ENCODE measurements at regions not wholly inside any gene's neighbourhood (a gene's known extent, or its start where the extent isn't known, plus 50 kb on each side); places are given as distances from the start of the nearest gene placed in this dataset.
"Not testable (repeated sequence)": the region's sequence is repeated elsewhere in the genome, so short reads cannot be mapped to it uniquely, and the experiment has no call there.

DNA sequence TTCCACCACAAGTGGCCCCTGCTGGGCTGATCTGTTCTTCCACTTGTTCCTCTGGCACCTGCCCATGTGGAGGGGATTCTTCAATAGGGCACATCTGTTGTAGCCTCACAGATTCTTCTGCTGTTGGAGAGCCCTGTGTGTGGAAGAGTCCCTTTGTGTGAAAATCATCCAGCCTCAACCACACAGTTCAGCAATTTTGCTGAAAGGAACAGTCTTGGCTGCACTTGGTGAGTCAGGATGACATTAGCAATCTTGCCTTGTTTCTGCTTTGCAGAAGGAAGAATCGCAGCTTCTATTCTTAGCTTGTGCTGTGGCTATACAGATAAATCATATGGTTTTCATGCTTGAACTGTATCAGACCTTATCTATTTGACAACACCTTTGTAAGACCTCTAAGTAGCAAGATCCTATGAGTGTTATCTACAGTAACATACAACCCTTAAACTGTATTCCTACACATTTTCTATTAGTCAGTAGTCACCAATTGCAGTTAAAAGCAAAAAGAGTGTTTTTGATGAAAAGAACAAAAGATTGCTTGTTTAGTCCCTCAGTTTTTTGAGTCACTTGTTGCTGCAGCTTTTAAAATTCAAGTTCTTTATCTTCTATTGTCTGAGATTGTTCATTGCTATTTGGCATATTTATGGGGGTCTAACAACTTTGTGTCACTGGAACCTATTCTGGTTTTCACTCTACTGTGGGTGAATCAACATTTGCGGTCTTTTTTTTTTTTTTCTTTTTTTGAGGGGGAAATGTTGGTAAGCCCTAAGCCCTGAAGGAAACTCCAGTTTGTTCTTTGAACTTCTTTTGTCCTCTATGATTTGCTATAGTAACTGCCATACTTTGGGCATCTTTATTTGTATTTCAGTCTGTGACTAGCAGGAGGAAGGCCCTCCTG lies 231.6 kb downstream of the TFAP2B start:
- H2BK120ac ChIP-seq (ENCODE audit: low read depth, low read length) = no peak overlapping the region
- DNase-seq = no peak
- no peaks in the 10 kb centered on the region for H3K4me1 ChIP-seq (ENCODE audit: control insufficient read depth, low read depth, low read length)

DNA sequence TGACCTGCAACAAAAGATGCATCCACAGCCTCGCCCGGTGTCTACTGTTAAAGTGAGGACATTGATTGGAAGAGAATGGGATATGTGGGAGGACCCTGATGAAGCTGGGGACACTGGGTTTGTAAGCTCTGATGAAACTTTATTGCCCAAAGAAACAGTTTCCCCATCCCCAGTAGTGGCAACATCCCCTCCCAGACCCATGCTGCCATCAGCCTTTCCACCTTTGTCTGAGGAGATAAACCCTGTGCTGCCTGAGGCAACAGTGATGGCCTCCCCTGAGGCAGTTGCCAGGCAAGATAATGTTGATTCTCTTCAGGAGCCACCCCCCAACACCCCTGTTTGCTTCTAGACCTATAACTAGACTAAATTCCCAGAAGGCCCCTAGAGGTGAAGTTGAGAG lies 234.0 kb downstream of the TFAP2B start:
- not testable (repeated sequence) for H3K36me3 ChIP-seq (ENCODE audit: control insufficient read depth, insufficient read depth, low read length); H2BK15ac ChIP-seq (replicated peaks; ENCODE audit: low read depth)
- no CpG with 5 or more reads among the region's 2 CpGs for WGBS (ENCODE audit: extremely low coverage, insufficient coverage, low lambda C conversion rate)

More for the DNA sequence above, 231.6 kb downstream of the TFAP2B start:
- Histone ChIP-seq H2BK5ac (ENCODE audit: low read length) (no peak overlapping the region), H3K27ac (ENCODE audit: low read depth, low read length) (no peak overlapping the region), H3K18ac (ENCODE audit: low read length) (no peak overlapping the region), H3K23ac (ENCODE audit: low read length) (no peak overlapping the region), H4K5ac (ENCODE audit: low read length) (no peak overlapping the region), H3K36me3 (ENCODE audit: control insufficient read depth, insufficient read depth, low read length) (no peaks in the 10 kb centered on the region), H4K8ac (ENCODE audit: low read depth, low read length) (no peak overlapping the region), H3K4me3 (ENCODE audit: low read length) (no peak overlapping the region), H2AK5ac (ENCODE audit: low read length) (no peak overlapping the region), H3K79me1 (ENCODE audit: low read length) (no peaks in the 10 kb centered on the region), H3K9ac (ENCODE audit: low read length) (no peak overlapping the region), H3K27me3 (ENCODE audit: insufficient read depth, low read length, poor library complexity) (no peaks in the 10 kb centered on the region), H3K4ac (ENCODE audit: low read depth, low read length) (no peak overlapping the region), H3K79me2 (ENCODE audit: control insufficient read depth, insufficient read depth, low read length) (no peaks in the 10 kb centered on the region), H2BK15ac (replicated peaks; ENCODE audit: low read depth) (no peak overlapping the region), H3K4me2 (ENCODE audit: low read length) (no peak overlapping the region), H3K56ac (ENCODE audit: low read length) (no peak overlapping the region)
- WGBS (ENCODE audit: extremely low coverage, insufficient coverage, low lambda C conversion rate) = no CpG with 5 or more reads among the region's 2 CpGs

DNA sequence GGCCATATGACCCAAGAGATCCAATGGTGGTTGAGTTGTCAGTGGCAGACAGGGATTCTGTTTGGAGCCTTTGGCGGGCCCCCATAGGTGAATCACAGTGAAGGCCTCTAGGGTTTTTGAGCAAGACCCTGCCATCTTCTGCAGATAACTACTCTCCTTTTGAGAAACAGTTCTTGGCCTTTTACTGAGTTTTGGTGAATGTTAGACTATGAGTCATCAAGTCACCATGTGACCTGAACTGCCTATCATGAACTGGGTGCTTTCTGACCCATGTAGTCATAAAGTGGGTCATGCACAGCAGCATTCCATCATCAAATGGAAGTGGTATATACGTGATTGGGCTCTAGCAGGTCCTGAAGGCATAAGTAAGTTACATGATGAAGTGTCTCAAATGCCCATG lies 236.6 kb downstream of the TFAP2B start:
- not testable (repeated sequence) for H3K56ac ChIP-seq (ENCODE audit: low read length); H4K8ac ChIP-seq (ENCODE audit: low read depth, low read length); DNase-seq; H3K18ac ChIP-seq (ENCODE audit: low read length); H3K27me3 ChIP-seq (ENCODE audit: insufficient read depth, low read length, poor library complexity); H3K4me2 ChIP-seq (ENCODE audit: low read length); H3K9ac ChIP-seq (ENCODE audit: low read length); H3K4ac ChIP-seq (ENCODE audit: low read depth, low read length); H2BK15ac ChIP-seq (replicated peaks; ENCODE audit: low read depth); H3K79me2 ChIP-seq (ENCODE audit: control insufficient read depth, insufficient read depth, low read length); H3K27ac ChIP-seq (ENCODE audit: low read depth, low read length); H2BK120ac ChIP-seq (ENCODE audit: low read depth, low read length); H3K36me3 ChIP-seq (ENCODE audit: control insufficient read depth, insufficient read depth, low read length); H3K4me1 ChIP-seq (ENCODE audit: control insufficient read depth, low read depth, low read length); H3K79me1 ChIP-seq (ENCODE audit: low read length); H3K23ac ChIP-seq (ENCODE audit: low read length); H4K5ac ChIP-seq (ENCODE audit: low read length); H3K4me3 ChIP-seq (ENCODE audit: low read length); H2AK5ac ChIP-seq (ENCODE audit: low read length); H2BK5ac ChIP-seq (ENCODE audit: low read length)
- no CpG with 5 or more reads among the region's 2 CpGs for WGBS (ENCODE audit: extremely low coverage, insufficient coverage, low lambda C conversion rate)

More for the DNA sequence above, 234.0 kb downstream of the TFAP2B start:
- H3K4me2 ChIP-seq (ENCODE audit: low read length); H4K8ac ChIP-seq (ENCODE audit: low read depth, low read length); H3K27me3 ChIP-seq (ENCODE audit: insufficient read depth, low read length, poor library complexity); H3K18ac ChIP-seq (ENCODE audit: low read length); H3K4me3 ChIP-seq (ENCODE audit: low read length); H4K5ac ChIP-seq (ENCODE audit: low read length); H3K27ac ChIP-seq (ENCODE audit: low read depth, low read length); H3K56ac ChIP-seq (ENCODE audit: low read length); H2AK5ac ChIP-seq (ENCODE audit: low read length); H3K9ac ChIP-seq (ENCODE audit: low read length); H3K79me2 ChIP-seq (ENCODE audit: control insufficient read depth, insufficient read depth, low read length); H3K79me1 ChIP-seq (ENCODE audit: low read length); H2BK120ac ChIP-seq (ENCODE audit: low read depth, low read length); H3K23ac ChIP-seq (ENCODE audit: low read length); DNase-seq; H3K4ac ChIP-seq (ENCODE audit: low read depth, low read length); H2BK5ac ChIP-seq (ENCODE audit: low read length); H3K4me1 ChIP-seq (ENCODE audit: control insufficient read depth, low read depth, low read length): not testable (repeated sequence)

DNA sequence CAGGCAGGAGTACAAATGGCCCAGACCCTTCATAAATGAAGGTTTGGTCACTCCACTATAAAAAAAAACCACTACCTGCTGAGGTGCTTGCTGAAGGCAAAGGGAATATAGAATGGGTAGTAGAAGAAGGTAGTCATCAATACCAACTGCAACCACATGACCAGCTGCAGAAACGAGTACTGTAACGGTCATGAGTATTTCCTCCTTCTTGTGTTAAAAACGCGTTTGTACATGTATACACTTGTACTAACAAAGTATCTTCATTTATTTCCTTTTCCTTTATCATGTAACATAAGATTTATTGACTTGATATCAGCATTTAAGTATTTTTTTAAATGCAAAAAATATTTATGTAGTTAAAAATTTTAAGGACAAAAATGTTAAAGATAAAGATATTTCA lies 238.6 kb downstream of the TFAP2B start:
- Histone ChIP-seq H3K79me2 (ENCODE audit: control insufficient read depth, insufficient read depth, low read length) (no peaks in the 10 kb centered on the region), H3K9ac (ENCODE audit: low read length) (no peak overlapping the region), H2BK120ac (ENCODE audit: low read depth, low read length) (no peak overlapping the region), H3K23ac (ENCODE audit: low read length) (no peak overlapping the region), H2BK15ac (replicated peaks; ENCODE audit: low read depth) (no peak overlapping the region), H3K4me2 (ENCODE audit: low read length) (no peak overlapping the region), H3K56ac (ENCODE audit: low read length) (no peak overlapping the region), H3K4me3 (ENCODE audit: low read length) (no peak overlapping the region), H3K4ac (ENCODE audit: low read depth, low read length) (no peak overlapping the region), H2BK5ac (ENCODE audit: low read length) (no peak overlapping the region), H4K5ac (ENCODE audit: low read length) (no peak overlapping the region), H3K18ac (ENCODE audit: low read length) (no peak overlapping the region), H4K8ac (ENCODE audit: low read depth, low read length) (no peak overlapping the region), H3K79me1 (ENCODE audit: low read length) (no peaks in the 10 kb centered on the region), H3K27me3 (ENCODE audit: insufficient read depth, low read length, poor library complexity) (no peaks in the 10 kb centered on the region), H3K36me3 (ENCODE audit: control insufficient read depth, insufficient read depth, low read length) (no peaks in the 10 kb centered on the region), H2AK5ac (ENCODE audit: low read length) (no peak overlapping the region), H3K4me1 (ENCODE audit: control insufficient read depth, low read depth, low read length) (no peaks in the 10 kb centered on the region), H3K27ac (ENCODE audit: low read depth, low read length) (no peak overlapping the region)
- DNase-seq = no peak
- WGBS (ENCODE audit: extremely low coverage, insufficient coverage, low lambda C conversion rate) = no CpG with 5 or more reads among the region's 4 CpGs

DNA sequence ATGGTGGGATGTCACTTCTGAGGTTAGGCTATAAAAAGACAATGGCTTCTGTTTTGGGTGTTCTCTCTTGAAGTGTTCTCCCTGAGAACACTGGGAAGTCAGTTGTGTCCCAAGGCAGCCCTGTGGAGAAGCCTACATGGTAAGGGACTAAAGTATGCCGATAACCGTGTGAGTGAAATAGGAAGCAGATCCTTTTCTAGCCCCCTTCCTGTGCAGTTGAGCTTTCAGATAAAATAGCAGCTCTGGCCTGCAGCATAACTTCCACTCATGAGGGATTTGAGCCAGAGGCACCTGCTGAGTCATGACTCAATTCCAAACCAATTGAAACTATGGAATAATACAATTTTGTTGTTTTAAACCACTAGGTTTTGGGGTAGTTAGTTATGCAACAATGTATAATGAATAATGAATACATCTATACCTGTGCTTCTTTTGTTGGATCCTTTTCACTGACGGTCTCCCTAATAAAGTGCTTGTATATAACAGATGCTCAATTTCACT lies 241.6 kb downstream of the TFAP2B start:
- Histone ChIP-seq H2BK5ac (ENCODE audit: low read length) (no peak overlapping the region), H3K27ac (ENCODE audit: low read depth, low read length) (no peak overlapping the region), H2BK15ac (replicated peaks; ENCODE audit: low read depth) (no peak overlapping the region), H3K36me3 (ENCODE audit: control insufficient read depth, insufficient read depth, low read length) (no peaks in the 10 kb centered on the region), H3K27me3 (ENCODE audit: insufficient read depth, low read length, poor library complexity) (no peaks in the 10 kb centered on the region), H3K4me1 (ENCODE audit: control insufficient read depth, low read depth, low read length) (no peaks in the 10 kb centered on the region), H3K79me2 (ENCODE audit: control insufficient read depth, insufficient read depth, low read length) (no peaks in the 10 kb centered on the region), H3K4me3 (ENCODE audit: low read length) (no peak overlapping the region), H3K56ac (ENCODE audit: low read length) (no peak overlapping the region), H2AK5ac (ENCODE audit: low read length) (no peak overlapping the region), H4K5ac (ENCODE audit: low read length) (no peak overlapping the region), H4K8ac (ENCODE audit: low read depth, low read length) (no peak overlapping the region), H3K23ac (ENCODE audit: low read length) (no peak overlapping the region), H3K18ac (ENCODE audit: low read length) (no peak overlapping the region), H2BK120ac (ENCODE audit: low read depth, low read length) (no peak overlapping the region), H3K79me1 (ENCODE audit: low read length) (no peaks in the 10 kb centered on the region), H3K4me2 (ENCODE audit: low read length) (no peak overlapping the region), H3K4ac (ENCODE audit: low read depth, low read length) (no peak overlapping the region), H3K9ac (ENCODE audit: low read length) (no peak overlapping the region)
- no CpG with 5 or more reads among the region's 3 CpGs for WGBS (ENCODE audit: extremely low coverage, insufficient coverage, low lambda C conversion rate)
- no peak for DNase-seq

Measured in mesendoderm (in vitro differentiated cells).